GM12891 (cell line): ENCODE measurements at regions not wholly inside any gene's neighbourhood (a gene's known extent, or its start where the extent isn't known, plus 50 kb on each side); places are given as distances from the start of the nearest gene placed in this dataset.

Experiments
- PAX5 ChIP-seq: IDR thresholded peaks from 2 replicates; pipeline ENCODE4 v1.6.1; 2011; ENCODE audit warnings: low read length, moderate library complexity, mild to moderate bottlenecking; ENCODE audit not compliant: insufficient read depth, severe bottlenecking
- POLR2A ChIP-seq: IDR thresholded peaks from 2 replicates; pipeline ENCODE4 v1.6.1; 2011; ENCODE audit warnings: low read depth, low read length, control low read depth
- POLR2AphosphoS5 ChIP-seq: IDR thresholded peaks from 2 replicates; pipeline ENCODE4 v1.6.1; 2011; ENCODE audit warnings: low read depth, low read length, control low read depth
- POU2F2 ChIP-seq: IDR thresholded peaks from 2 replicates; pipeline ENCODE4 v1.6.1; 2011; ENCODE audit warnings: low read depth, mild to moderate bottlenecking, control low read depth, low read length, moderate library complexity
- TAF1 ChIP-seq: IDR thresholded peaks from 2 replicates; pipeline ENCODE4 v1.6.1; 2011; ENCODE audit warnings: low read depth, low read length, control low read depth

GRCh38 chr4:19039816-19040215 lies 1018.3 kb upstream of the LCORL start:
- TF ChIP-seq POLR2AphosphoS5 (no peak), POLR2A (no peak), PAX5 (no peak), POU2F2 (no peak), TAF1 (no peak)
